ENCODE measurements at regions not wholly inside any gene's neighbourhood (a gene's known extent, or its start where the extent isn't known, plus 50 kb on each side); places are given as distances from the start of the nearest gene placed in this dataset.

DNA sequence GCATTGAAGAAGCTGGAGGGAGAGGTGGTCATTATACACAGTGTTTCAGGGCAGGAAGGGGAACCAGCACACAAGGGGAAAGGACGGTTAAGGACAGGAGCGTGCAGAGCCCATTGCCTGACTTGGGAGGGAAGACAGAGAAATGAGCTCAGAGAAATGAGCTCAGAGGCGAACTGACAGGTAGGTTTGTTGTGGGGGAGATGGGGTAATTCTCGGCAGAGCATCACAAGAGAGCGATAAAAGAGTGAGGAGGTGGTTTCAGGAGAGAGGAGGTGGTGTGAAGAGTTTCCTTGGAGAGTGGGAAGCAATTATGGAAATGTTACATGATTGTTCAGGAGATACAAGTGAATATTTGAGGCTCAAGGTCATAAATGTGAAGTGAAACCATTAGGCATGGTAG, 61.0 kb downstream of the MRGPRX1 start:
- TF ChIP-seq, protein P1, sequence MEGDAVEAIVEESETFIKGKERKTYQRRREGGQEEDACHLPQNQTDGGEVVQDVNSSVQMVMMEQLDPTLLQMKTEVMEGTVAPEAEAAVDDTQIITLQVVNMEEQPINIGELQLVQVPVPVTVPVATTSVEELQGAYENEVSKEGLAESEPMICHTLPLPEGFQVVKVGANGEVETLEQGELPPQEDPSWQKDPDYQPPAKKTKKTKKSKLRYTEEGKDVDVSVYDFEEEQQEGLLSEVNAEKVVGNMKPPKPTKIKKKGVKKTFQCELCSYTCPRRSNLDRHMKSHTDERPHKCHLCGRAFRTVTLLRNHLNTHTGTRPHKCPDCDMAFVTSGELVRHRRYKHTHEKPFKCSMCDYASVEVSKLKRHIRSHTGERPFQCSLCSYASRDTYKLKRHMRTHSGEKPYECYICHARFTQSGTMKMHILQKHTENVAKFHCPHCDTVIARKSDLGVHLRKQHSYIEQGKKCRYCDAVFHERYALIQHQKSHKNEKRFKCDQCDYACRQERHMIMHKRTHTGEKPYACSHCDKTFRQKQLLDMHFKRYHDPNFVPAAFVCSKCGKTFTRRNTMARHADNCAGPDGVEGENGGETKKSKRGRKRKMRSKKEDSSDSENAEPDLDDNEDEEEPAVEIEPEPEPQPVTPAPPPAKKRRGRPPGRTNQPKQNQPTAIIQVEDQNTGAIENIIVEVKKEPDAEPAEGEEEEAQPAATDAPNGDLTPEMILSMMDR (IDR thresholded peaks at IDR 0.05), result no peak

DNA sequence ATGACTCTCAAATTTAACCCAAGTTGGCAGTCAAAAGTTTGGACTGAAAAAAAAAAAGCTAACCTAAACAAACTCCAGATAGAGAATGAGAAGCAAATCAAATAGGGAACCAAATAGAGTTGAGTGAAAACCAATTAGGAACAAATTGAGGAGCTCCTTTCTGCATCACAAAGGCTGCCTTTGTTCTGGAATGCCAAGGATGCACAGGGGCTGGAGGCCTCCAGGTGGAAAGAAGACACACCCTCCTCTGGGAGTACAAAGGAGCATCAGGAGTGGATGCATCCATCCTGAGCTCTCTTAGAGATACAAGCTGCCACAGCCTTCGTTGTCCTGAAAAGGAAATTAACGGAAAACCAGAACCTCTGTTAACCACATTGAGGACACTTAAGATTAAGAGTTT, 73.3 kb downstream of the MRGPRX1 start:
- TF ChIP-seq, protein P1 (IDR thresholded peaks at IDR 0.05), result no peak

DNA sequence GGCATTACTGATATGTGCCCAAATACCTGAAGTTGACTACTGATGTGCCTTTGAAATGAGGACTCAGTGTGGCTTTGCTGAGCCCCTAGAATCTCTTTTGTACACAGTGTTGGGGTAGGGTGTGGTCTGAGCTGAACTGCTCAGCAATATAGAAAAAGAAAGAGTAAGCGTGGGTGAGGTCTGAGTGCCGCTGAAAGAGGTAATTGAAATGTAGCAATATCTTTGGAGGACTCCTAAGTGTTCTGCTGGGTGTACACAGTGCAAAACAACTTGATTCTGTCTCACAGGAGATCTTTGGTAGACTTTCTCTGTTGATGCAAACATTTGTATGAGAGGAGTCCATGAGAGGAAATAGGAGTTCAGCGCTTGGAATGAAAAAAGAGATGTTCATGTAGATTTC, 73.7 kb upstream of the PTPN5 start:
- TF ChIP-seq, protein P1 (IDR thresholded peaks at IDR 0.05), result no peak

DNA sequence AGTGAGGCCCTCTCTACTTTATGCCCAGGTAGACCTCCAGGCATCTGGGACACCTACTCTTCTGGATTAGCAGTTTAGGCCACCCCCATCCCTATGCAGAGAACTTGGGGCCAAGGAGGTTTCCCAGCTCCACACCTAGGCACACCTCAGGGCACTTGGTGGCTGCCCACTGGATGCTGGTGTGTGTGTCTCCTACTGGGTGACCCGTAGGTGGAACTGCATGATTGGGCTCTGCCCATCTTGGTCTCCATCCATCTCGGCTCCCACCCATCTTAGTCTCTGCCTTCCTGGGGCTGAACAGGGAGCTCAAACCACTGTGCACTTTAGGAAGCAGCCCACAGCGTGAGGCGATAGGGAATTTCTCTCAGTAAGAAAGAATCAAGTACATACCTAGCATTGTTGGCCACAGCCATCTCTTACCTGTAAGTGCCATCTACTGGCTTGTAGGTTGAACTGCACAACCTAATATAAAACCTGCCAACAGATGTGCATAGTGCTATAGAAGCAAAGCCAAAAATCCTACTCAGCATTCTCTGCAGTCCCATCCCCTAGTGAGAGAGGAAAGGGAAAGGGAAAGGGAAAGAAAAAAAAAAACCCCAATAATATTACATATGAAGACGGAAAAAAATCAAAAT, 61.6 kb upstream of the PTPN5 start:
- TF ChIP-seq, protein P1 (IDR thresholded peaks at IDR 0.05), result peak; percentile 80

DNA sequence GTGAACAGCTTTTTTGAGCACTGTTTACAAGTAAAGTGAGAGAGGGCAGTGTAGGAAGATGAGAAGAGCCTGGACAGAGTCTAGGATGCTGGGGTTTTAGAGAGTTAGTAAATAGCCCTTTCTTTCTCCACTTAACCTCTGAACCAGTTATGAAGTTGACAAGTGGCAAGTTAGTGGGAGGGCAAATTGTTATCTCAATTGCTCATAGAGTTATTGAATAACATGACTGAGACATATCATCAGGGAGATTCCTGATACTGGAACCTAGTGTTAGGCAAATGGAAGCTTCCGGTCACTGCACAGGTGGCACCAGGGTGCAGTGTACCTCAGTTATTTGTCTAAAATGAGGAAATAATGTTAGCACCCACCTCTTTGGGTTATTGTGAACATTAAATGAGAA, 57.8 kb upstream of the PTPN5 start:
- TF ChIP-seq, protein P1 (IDR thresholded peaks at IDR 0.05), result no peak

DNA sequence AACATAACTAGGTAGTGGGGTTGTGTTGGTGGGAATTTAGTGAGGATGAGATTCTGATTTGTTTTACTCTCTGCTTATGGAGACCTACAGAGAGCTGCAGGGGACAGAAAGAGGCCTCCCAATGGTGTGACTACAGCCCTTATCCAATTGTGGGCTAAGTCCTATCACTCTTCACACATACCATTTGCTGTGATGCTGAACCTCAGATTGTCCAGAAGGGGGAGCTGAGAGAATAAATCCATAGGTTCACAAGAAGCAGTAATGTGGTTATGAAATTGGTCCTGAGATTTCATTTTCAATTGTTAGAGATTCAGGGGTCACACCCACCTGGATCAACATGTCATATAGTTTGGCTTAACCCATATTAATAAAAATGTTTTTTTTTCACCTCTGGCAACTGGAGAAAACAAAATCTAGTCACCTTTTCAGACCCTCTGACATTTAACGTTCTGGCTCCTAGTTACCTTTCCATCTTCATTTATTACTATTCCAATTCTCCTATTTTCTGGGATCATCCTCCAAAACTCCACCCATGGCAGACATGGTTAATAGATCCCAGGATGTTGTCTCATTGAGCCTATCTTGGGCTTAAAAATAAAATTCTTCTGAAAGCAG, 53.3 kb upstream of the PTPN5 start:
- TF ChIP-seq, protein P1 (IDR thresholded peaks at IDR 0.05), result peak; percentile 79
